Transverse colon (tissue), 4 donors: ENCODE measurements at regions not wholly inside any gene's neighbourhood (a gene's known extent, or its start where the extent isn't known, plus 50 kb on each side); places are given as distances from the start of the nearest gene placed in this dataset.

ENCODE experiments used
- DNase-seq: peaks from one replicate; pipeline ENCODE4 v3.0.0-alpha.2; 2019
- H3K27ac ChIP-seq, 4 donors: fragments of 200-600 bp; sonication (generic); 2 replicates each; pipeline ENCODE4 v1.5.1; 2016 to 2018; ENCODE audit warnings: inconsistent platforms in 4 of 4
- H3K27me3 ChIP-seq: fragments of 200-600 bp; sonication (generic); 2 replicates; pipeline ENCODE4 v1.5.1; 2017; ENCODE audit warnings: inconsistent platforms
- H3K36me3 ChIP-seq, 4 donors: fragments of 200-600 bp; sonication (generic); 2 replicates each; pipeline ENCODE4 v1.5.1; 2017 to 2019; ENCODE audit warnings: inconsistent platforms in 4 of 4
- H3K4me1 ChIP-seq, 4 donors: fragments of 200-600 bp; sonication (generic); 2 replicates each; pipeline ENCODE4 v1.5.1; 2017 to 2020; ENCODE audit warnings: inconsistent platforms in 4 of 4
- H3K4me3 ChIP-seq, 4 donors: fragments of 200-600 bp; sonication (generic); 1 replicate in 1 of 4; 2 replicates in 3 of 4; pipeline versions ENCODE4 v1.5.1 to v1.6.1; 2017 to 2019; ENCODE audit warnings: inconsistent platforms in 4 of 4
- H3K9me3 ChIP-seq, 2 donors: fragments of 200-600 bp; sonication (generic); 2 replicates each; pipeline ENCODE4 v1.5.1; 2017 to 2019; ENCODE audit warnings: inconsistent platforms in 2 of 2
- EP300 ChIP-seq: sonication (generic); formaldehyde crosslinking; IDR thresholded peaks from one replicate; pipeline ENCODE4 v1.6.1; 2017; ENCODE audit warnings: antibody characterized with exemption, low read depth
- POLR2A ChIP-seq: fragments of 450-650 bp; IDR thresholded peaks from one replicate; pipeline ENCODE4 v1.6.1; 2016; ENCODE audit warnings: antibody characterized with exemption, mild to moderate bottlenecking, moderate library complexity
- POLR2AphosphoS5 ChIP-seq, 3 donors: sonication (generic); formaldehyde crosslinking; IDR thresholded peaks; one replicate each; pipeline ENCODE4 v1.6.1; 2016; ENCODE audit warnings: antibody characterized with exemption in 3 of 3
- WGBS, 2 donors: methylation state at CpG; one replicate each; pipeline ENCODE4 v1.1.5; 2018; ENCODE audit warnings: low coverage in 1 of 2; 5-methylcytosine and 5-hydroxymethylcytosine counted together
- in situ Hi-C, 4 donors: fragments of 200-750 bp; cut with MboI; loops; one replicate each; pipeline versions ENCODE4 v1.15.0 to v1.15.1; 2017; ENCODE audit warnings: low sequenced_read_pairs in 3 of 4, low pct_ligation_motif_present in 1 of 4, low pct_unique_long_range_greater_than_20kb in 1 of 4
- intact Hi-C: fragments of 100-400 bp; cut with DNase I; formaldehyde crosslinking; loops from one replicate; pipeline ENCODE4 v1.15.1; 2023; ENCODE audit warnings: low total_unique reads
- TF ChIP-seq, protein P1 (sequence below), 5 experiments: fragments of 200-600 bp in 3 of 5; fragments of 450-650 bp in 2 of 5; sonication (generic) in 3 of 5; IDR thresholded peaks; 1 replicate in 2 of 5; 2 replicates in 3 of 5; pipeline ENCODE4 v1.5.1; 2016 to 2017; ENCODE audit warnings: antibody characterized with exemption in 5 of 5, inconsistent platforms in 3 of 5, mild to moderate bottlenecking in 2 of 5, moderate library complexity in 1 of 5

DNA sequence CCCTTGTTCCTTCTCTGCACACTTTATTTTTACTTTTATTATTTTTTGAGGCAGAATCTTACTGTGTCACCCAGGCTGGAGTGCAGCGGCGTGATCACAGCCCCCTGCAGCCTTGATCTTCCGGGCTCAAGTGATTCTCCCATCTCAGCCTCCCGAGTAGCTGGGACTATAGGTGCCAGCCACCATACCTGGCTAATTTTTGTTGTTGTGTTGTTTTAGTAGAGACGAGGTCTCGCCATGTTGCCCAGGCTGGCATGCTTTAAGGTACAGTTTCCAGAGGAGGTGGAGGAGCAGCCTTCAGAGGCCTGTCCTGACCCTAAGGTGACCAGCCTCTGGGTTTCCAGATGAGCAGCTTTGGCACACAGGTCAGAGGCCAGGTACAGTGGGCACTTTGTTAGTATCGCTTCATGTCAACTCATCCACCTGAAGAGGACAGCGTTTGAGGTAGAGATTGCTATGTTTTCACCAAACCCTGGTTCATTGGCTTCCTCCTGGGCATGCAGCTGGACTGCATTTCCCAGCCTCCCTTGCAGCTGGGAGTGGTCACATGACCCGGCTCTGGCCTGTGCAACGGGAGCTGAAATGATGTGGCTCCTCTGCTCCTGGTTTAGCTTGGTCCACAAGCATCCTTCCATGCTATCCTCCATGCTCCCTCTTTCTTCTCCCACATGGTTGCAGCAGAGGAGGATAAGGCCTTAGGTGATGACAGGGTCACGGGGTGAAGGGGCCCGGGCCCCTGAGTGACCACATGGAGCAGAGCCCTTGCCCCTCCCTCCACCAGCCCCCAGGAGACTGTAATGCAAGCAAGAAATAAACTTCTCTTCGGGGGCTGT is 139.3 kb upstream of the IER5L start:
- intact Hi-C loops (no loop called here), in situ Hi-C loops (no loop called here)
- H3K4me3 ChIP-seq, result no peak overlapping the region
- H3K4me1 ChIP-seq, result peaks cover 11 to 50% (median 25%) of the 10 kb centered on the region in 4 donors
- 73 to 85% methylated on average over 4 to 13 of the region's 13 CpGs for WGBS, 2 donors
- H3K27ac ChIP-seq, result peak overlapping the region; percentile 73 to 87 (median 80)
- peaks cover 4% of the 10 kb centered on the region for H3K27me3 ChIP-seq
- no peaks in the 10 kb centered on the region for H3K36me3 ChIP-seq
- TF ChIP-seq, protein P1, sequence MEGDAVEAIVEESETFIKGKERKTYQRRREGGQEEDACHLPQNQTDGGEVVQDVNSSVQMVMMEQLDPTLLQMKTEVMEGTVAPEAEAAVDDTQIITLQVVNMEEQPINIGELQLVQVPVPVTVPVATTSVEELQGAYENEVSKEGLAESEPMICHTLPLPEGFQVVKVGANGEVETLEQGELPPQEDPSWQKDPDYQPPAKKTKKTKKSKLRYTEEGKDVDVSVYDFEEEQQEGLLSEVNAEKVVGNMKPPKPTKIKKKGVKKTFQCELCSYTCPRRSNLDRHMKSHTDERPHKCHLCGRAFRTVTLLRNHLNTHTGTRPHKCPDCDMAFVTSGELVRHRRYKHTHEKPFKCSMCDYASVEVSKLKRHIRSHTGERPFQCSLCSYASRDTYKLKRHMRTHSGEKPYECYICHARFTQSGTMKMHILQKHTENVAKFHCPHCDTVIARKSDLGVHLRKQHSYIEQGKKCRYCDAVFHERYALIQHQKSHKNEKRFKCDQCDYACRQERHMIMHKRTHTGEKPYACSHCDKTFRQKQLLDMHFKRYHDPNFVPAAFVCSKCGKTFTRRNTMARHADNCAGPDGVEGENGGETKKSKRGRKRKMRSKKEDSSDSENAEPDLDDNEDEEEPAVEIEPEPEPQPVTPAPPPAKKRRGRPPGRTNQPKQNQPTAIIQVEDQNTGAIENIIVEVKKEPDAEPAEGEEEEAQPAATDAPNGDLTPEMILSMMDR (IDR thresholded peaks at IDR 0.05), result no peak
- TF ChIP-seq EP300, result no peak
- no peak for TF ChIP-seq POLR2AphosphoS5 (IDR thresholded peaks at IDR 0.05)
- TF ChIP-seq POLR2A, result no peak
- DNase-seq, result no peak
- no peaks in the 10 kb centered on the region for H3K9me3 ChIP-seq

DNA sequence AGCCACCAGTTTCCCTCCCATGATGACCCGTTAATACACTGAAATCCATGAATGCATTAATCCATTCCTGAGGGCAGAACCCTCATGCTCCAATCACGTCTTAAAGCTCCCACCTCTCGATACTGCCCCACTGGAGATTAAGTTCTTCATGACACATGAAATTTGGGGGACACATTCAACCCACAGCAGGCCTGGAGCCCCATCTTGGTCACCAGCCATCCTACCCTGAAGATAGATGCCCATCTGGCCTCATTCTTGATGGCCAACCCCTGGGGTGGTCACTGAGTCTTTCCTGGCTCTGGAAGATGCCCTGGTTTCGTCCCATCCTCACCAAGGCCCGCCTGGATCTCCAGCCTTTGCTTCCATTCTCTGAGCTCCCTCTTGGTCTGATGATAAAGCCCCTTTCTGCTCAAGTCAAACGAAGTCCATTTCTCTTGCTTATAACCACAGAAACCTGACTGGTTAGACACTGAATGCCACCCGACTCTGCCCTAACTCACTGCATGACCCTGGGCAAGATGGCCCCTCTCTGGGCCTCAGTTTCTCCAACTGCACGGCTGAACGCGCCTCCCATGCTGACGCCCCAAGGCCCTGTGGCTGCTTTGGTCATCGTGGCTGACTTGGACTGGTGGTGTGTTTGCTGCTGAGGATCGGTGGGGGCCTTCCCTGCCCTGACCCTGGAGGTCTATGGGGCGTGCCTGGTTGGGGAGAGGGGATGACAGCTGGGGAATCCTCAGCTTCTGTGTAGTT is 138.4 kb upstream of the IER5L start:
- no peak overlapping the region for H3K4me3 ChIP-seq
- WGBS, 2 donors, result 80 to 92% methylated on average over 1 to 14 of the region's 14 CpGs
- no peaks in the 10 kb centered on the region for H3K9me3 ChIP-seq
- TF ChIP-seq, protein P1 (IDR thresholded peaks at IDR 0.05), result no peak
- no peak for DNase-seq
- H3K4me1 ChIP-seq, result peaks cover 11 to 44% (median 22%) of the 10 kb centered on the region in 4 donors
- peaks cover 4% of the 10 kb centered on the region for H3K27me3 ChIP-seq
- H3K27ac ChIP-seq, result peak overlapping the region; percentile 61 to 85 (median 72)
- intact Hi-C loops (no loop called here), in situ Hi-C loops (no loop called here)
- no peaks in the 10 kb centered on the region for H3K36me3 ChIP-seq

DNA sequence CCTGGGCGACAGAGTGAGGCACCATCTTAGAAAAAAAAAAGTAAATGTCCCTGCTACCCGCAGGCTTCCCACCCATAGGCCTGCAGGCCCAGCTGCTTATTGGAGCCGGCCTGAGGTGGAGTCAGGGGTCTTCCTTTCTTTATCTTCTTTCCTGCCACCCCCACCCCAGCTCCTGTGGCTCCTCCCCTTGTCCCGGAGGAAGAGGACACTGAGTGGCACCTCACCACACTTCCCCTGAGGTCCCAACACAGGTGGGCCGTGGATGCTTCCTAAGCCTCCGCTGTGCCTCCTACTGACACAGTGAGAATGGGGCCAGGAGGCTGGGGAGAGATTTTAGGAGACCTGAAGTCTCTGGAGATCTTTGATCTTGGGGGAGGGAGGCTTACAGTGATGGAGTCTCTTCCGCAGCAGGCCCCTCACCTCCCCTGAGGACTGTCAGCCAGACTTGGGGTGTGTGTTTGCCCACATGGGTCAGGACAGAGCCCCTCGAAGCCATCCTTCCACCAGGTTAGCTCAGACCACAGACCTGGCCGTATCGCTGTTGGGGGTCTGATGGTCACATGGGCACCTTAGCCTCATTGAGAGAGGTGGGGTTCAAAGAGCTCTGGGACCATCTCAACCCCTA is 135.4 kb upstream of the IER5L start:
- H3K36me3 ChIP-seq, result no peaks in the 10 kb centered on the region
- 81 to 100% methylated on average over 1 to 9 of the region's 10 CpGs for WGBS, 2 donors
- H3K9me3 ChIP-seq, result no peaks in the 10 kb centered on the region
- no peaks in the 10 kb centered on the region for H3K27me3 ChIP-seq
- H3K27ac ChIP-seq, result no peak overlapping the region
- H3K4me1 ChIP-seq, result peaks cover 0 to 15% (median 0%) of the 10 kb centered on the region in 4 donors
- TF ChIP-seq POLR2AphosphoS5 (IDR thresholded peaks at IDR 0.05), result no peak
- no peak for TF ChIP-seq POLR2A
- TF ChIP-seq, protein P1 (IDR thresholded peaks at IDR 0.05), result no peak
- no peak for TF ChIP-seq EP300
- in situ Hi-C loops, result no loop called here
- DNase-seq, result no peak
- intact Hi-C loops, result no loop called here
- no peak overlapping the region for H3K4me3 ChIP-seq
